Adrenal gland (tissue), 5 donors: ENCODE measurements at regions not wholly inside any gene's neighbourhood (a gene's known extent, or its start where the extent isn't known, plus 50 kb on each side); places are given as distances from the start of the nearest gene placed in this dataset.

Experiments used
- CTCF ChIP-seq, 6 experiments: fragments of 450-650 bp in 4 of 6; fragments of 200-600 bp in 2 of 6; sonication (generic) in 1 of 6; IDR thresholded peaks; 1 replicate in 5 of 6; 2 replicates in 1 of 6; pipeline versions ENCODE4 v1.5.1 to v1.8.0; 2016 to 2021; ENCODE audit warnings: antibody characterized with exemption in 6 of 6, mild to moderate bottlenecking in 2 of 6, moderate library complexity in 1 of 6
- POLR2A ChIP-seq, 2 donors: fragments of 450-650 bp; IDR thresholded peaks; one replicate each; pipeline ENCODE4 v1.6.1; 2017; ENCODE audit warnings: antibody characterized with exemption in 2 of 2, mild to moderate bottlenecking in 2 of 2, moderate library complexity in 1 of 2
- donor health status: DM: no; HTN: no; CAD: no.

- TF ChIP-seq CTCF (IDR thresholded peaks at IDR 0.05): no peak
- no peak for TF ChIP-seq POLR2A (IDR thresholded peaks at IDR 0.05)
These were observed 522.2 kb downstream of the CSNK1G3 start for GRCh38 chr5:124034083-124034700.
